Left lung (tissue), 4 donors: ENCODE measurements at regions not wholly inside any gene's neighbourhood (a gene's known extent, or its start where the extent isn't known, plus 50 kb on each side); places are given as distances from the start of the nearest gene placed in this dataset.

Source experiments
- ATAC-seq: fragments of 200-7000 bp; cut with Tn5 transposase; one replicate; pipeline ENCODE4 v1.9.1; 2020; ENCODE audit warnings: moderate library complexity
- DNase-seq, 4 donors: peaks; one replicate each; pipeline ENCODE4 v3.0.0-alpha.2; 2013 to 2020
- H3K27ac ChIP-seq, 2 donors: fragments of 200-600 bp; sonication (generic) in 1 of 2; one replicate each; pipeline versions ENCODE4 v1.5.0 to v1.8.0; 2020 to 2021
- H3K27me3 ChIP-seq, 2 donors: fragments of 200-600 bp; sonication (generic) in 1 of 2; one replicate each; pipeline versions ENCODE4 v1.5.0 to v1.8.0; 2020 to 2021
- H3K36me3 ChIP-seq, 2 donors: fragments of 200-600 bp; sonication (generic) in 1 of 2; one replicate each; pipeline versions ENCODE4 v1.5.0 to v1.8.0; 2020 to 2021
- H3K4me1 ChIP-seq, 2 donors: fragments of 200-600 bp; one replicate each; pipeline ENCODE4 v1.8.0; 2021
- H3K4me3 ChIP-seq, 2 donors: fragments of 200-600 bp; sonication (generic) in 1 of 2; one replicate each; pipeline versions ENCODE4 v1.5.0 to v1.8.0; 2020 to 2021; ENCODE audit warnings: mild to moderate bottlenecking in 1 of 2
- H3K9me3 ChIP-seq, 2 donors: fragments of 200-600 bp; sonication (generic) in 1 of 2; one replicate each; pipeline versions ENCODE4 v1.5.0 to v1.8.0; 2020 to 2021
- CTCF ChIP-seq, 2 donors: fragments of 200-600 bp; sonication (generic) in 1 of 2; IDR thresholded peaks; one replicate each; pipeline versions ENCODE4 v1.5.0 to v1.8.0; 2021; ENCODE audit warnings: antibody characterized with exemption in 2 of 2
- intact Hi-C, 2 donors: fragments of 100-400 bp; cut with DNase I; formaldehyde crosslinking; loops; one replicate each; pipeline versions ENCODE4 v1.11.2 to v1.14.2; 2022
- donor health status: DM: no; HTN: yes; CAD: no.
- donor health status: DM: no; HTN: no; CAD: no.

GRCh38 chr10:126732308-126732707, 61.8 kb upstream of the C10orf90 start:
- no peaks in the 10 kb centered on the region for H3K36me3 ChIP-seq
- no peak overlapping the region for H3K4me3 ChIP-seq
- DNase-seq (no peak), ATAC-seq (no peak)
- TF ChIP-seq CTCF (IDR thresholded peaks at IDR 0.05) = no peak
- H3K9me3 ChIP-seq = peaks cover 0 to 9% of the 10 kb centered on the region in 2 donors
- H3K27ac ChIP-seq = no peak overlapping the region
- intact Hi-C loops = no loop called here
- H3K4me1 ChIP-seq = no peaks in the 10 kb centered on the region
- no peaks in the 10 kb centered on the region for H3K27me3 ChIP-seq

GRCh38 chr10:126732868-126733267, 62.4 kb upstream of the C10orf90 start:
- no peak for TF ChIP-seq CTCF (IDR thresholded peaks at IDR 0.05)
- intact Hi-C loops = no loop called here
- ATAC-seq = no peak
- Histone ChIP-seq H3K4me1 (no peaks in the 10 kb centered on the region), H3K4me3 (no peak overlapping the region), H3K27ac (no peak overlapping the region), H3K9me3 (peaks cover 0 to 3% of the 10 kb centered on the region in 2 donors), H3K36me3 (no peaks in the 10 kb centered on the region), H3K27me3 (no peaks in the 10 kb centered on the region)
- DNase-seq = peak in 1 of 4 donors; percentile 20

- ATAC-seq = peak; percentile 61
Observed at GRCh38 chr10:126734015-126734414, 63.5 kb upstream of the C10orf90 start.

GRCh38 chr10:126734967-126735366, 64.5 kb upstream of the C10orf90 start:
- ATAC-seq = peak; percentile 46
- TF ChIP-seq CTCF (IDR thresholded peaks at IDR 0.05) = no peak
- H3K27ac ChIP-seq = no peak overlapping the region
- H3K9me3 ChIP-seq = no peaks in the 10 kb centered on the region
- no peak for DNase-seq
- no peaks in the 10 kb centered on the region for H3K27me3 ChIP-seq
- H3K4me1 ChIP-seq = no peaks in the 10 kb centered on the region
- no peak overlapping the region for H3K4me3 ChIP-seq
- no peaks in the 10 kb centered on the region for H3K36me3 ChIP-seq
- intact Hi-C loops = no loop called here

More at GRCh38 chr10:126734015-126734414, 63.5 kb upstream of the C10orf90 start:
- DNase-seq = peak in 2 of 4 donors; percentile 83 to 90
- Histone ChIP-seq H3K9me3 (no peaks in the 10 kb centered on the region), H3K36me3 (no peaks in the 10 kb centered on the region), H3K4me3 (no peak overlapping the region), H3K27me3 (no peaks in the 10 kb centered on the region), H3K27ac (no peak overlapping the region), H3K4me1 (no peaks in the 10 kb centered on the region)
- intact Hi-C loops = no loop called here
- TF ChIP-seq CTCF (IDR thresholded peaks at IDR 0.05) = no peak

- Histone ChIP-seq H3K27ac (no peak overlapping the region), H3K4me1 (no peaks in the 10 kb centered on the region), H3K27me3 (no peaks in the 10 kb centered on the region), H3K9me3 (no peaks in the 10 kb centered on the region), H3K4me3 (no peak overlapping the region), H3K36me3 (no peaks in the 10 kb centered on the region)
- no peak for ATAC-seq
- no peak for TF ChIP-seq CTCF (IDR thresholded peaks at IDR 0.05)
- DNase-seq = no peak
- intact Hi-C loops = no loop called here
Observed at GRCh38 chr10:126736142-126736541, 65.6 kb upstream of the C10orf90 start.
